Activated CD4-positive, alpha-beta memory T cell treated with anti-CD3 and anti-CD28 coated beads for 36 hours (primary cell): ENCODE measurements at regions not wholly inside any gene's neighbourhood (a gene's known extent, or its start where the extent isn't known, plus 50 kb on each side); places are given as distances from the start of the nearest gene placed in this dataset.

Experiments used
- CTCF ChIA-PET: fragments of 350-600 bp; sonication (Branson Sonifier 250); formaldehyde crosslinking; loops from one replicate; lab custom pipeline; 2021; ENCODE audit warnings: antibody characterized with exemption, inconsistent platforms; lab: Charles Lee
- POLR2A ChIA-PET: fragments of 350-600 bp; sonication (Branson Sonifier 250); formaldehyde crosslinking; loops from one replicate; lab custom pipeline; 2021; ENCODE audit warnings: antibody characterized with exemption; lab: Charles Lee
- DNase-seq: peaks from one replicate; pipeline ENCODE4 v3.0.0-alpha.2; 2020
- H3K27ac Mint-ChIP-seq: one replicate; pipeline ENCODE4 v1.8.0; 2021; ENCODE audit warnings: mixed read lengths
- H3K27me3 Mint-ChIP-seq: one replicate; pipeline ENCODE4 v1.8.0; 2021; ENCODE audit warnings: mixed read lengths
- H3K36me3 Mint-ChIP-seq: one replicate; pipeline ENCODE4 v1.8.0; 2021; ENCODE audit warnings: mixed read lengths
- H3K4me1 Mint-ChIP-seq: one replicate; pipeline ENCODE4 v1.8.0; 2021; ENCODE audit warnings: low read depth, mixed read lengths
- H3K4me3 Mint-ChIP-seq: one replicate; pipeline ENCODE4 v1.8.0; 2021; ENCODE audit warnings: mild to moderate bottlenecking, mixed read lengths
- H3K9me3 Mint-ChIP-seq: one replicate; pipeline ENCODE4 v1.8.0; 2021; ENCODE audit warnings: mixed read lengths
- intact Hi-C: fragments of 100-400 bp; cut with micrococcal nuclease; formaldehyde crosslinking; loops from one replicate; pipeline ENCODE4 v1.15.1; 2023

- POLR2A ChIA-PET = no interaction called here
- H3K4me1 Mint-ChIP-seq = no peaks in the 10 kb centered on the region
- CTCF ChIA-PET = no interaction called here
- DNase-seq = no peak
- H3K27ac Mint-ChIP-seq = no peak overlapping the region
- intact Hi-C loops = no loop called here
- H3K36me3 Mint-ChIP-seq = no peaks in the 10 kb centered on the region
- H3K9me3 Mint-ChIP-seq = peaks cover 15% of the 10 kb centered on the region
- H3K27me3 Mint-ChIP-seq = no peaks in the 10 kb centered on the region
- no peak overlapping the region for H3K4me3 Mint-ChIP-seq
Measured at GRCh38 chr7:46178661-46179060, 257.6 kb upstream of the IGFBP3 start.

- peaks cover 15% of the 10 kb centered on the region for H3K9me3 Mint-ChIP-seq
- H3K4me1 Mint-ChIP-seq = no peaks in the 10 kb centered on the region
- H3K27me3 Mint-ChIP-seq = no peaks in the 10 kb centered on the region
- H3K4me3 Mint-ChIP-seq = no peak overlapping the region
- CTCF ChIA-PET = no interaction called here
- intact Hi-C loops = no loop called here
- H3K27ac Mint-ChIP-seq = no peak overlapping the region
- no peaks in the 10 kb centered on the region for H3K36me3 Mint-ChIP-seq
- POLR2A ChIA-PET = no interaction called here
- DNase-seq = no peak
Measured at GRCh38 chr7:46177821-46178220, 256.7 kb upstream of the IGFBP3 start.

GRCh38 chr7:46175221-46175620, 254.1 kb upstream of the IGFBP3 start:
- no peaks in the 10 kb centered on the region for H3K4me1 Mint-ChIP-seq
- no peaks in the 10 kb centered on the region for H3K9me3 Mint-ChIP-seq
- H3K36me3 Mint-ChIP-seq = no peaks in the 10 kb centered on the region
- ChIA-PET POLR2A (no interaction called here), CTCF (no interaction called here)
- no peak for DNase-seq
- H3K4me3 Mint-ChIP-seq = no peak overlapping the region
- no peak overlapping the region for H3K27ac Mint-ChIP-seq
- H3K27me3 Mint-ChIP-seq = no peaks in the 10 kb centered on the region
- intact Hi-C loops = no loop called here

- H3K36me3 Mint-ChIP-seq = no peaks in the 10 kb centered on the region
- ChIA-PET POLR2A (no interaction called here), CTCF (no interaction called here)
- intact Hi-C loops = no loop called here
- no peak overlapping the region for H3K27ac Mint-ChIP-seq
- no peaks in the 10 kb centered on the region for H3K9me3 Mint-ChIP-seq
- DNase-seq = no peak
- no peaks in the 10 kb centered on the region for H3K4me1 Mint-ChIP-seq
- H3K4me3 Mint-ChIP-seq = no peak overlapping the region
- no peaks in the 10 kb centered on the region for H3K27me3 Mint-ChIP-seq
Measured at GRCh38 chr7:46174196-46174580, 253.1 kb upstream of the IGFBP3 start.

- Mint-ChIP-seq H3K4me3 (no peak overlapping the region), H3K27ac (no peak overlapping the region), H3K9me3 (no peaks in the 10 kb centered on the region), H3K4me1 (no peaks in the 10 kb centered on the region), H3K27me3 (no peaks in the 10 kb centered on the region), H3K36me3 (no peaks in the 10 kb centered on the region)
- ChIA-PET CTCF (no interaction called here), POLR2A (no interaction called here)
- intact Hi-C loops = no loop called here
- no peak for DNase-seq
Measured at GRCh38 chr7:46173476-46174195, 252.6 kb upstream of the IGFBP3 start.

- intact Hi-C loops = no loop called here
- ChIA-PET POLR2A (no interaction called here), CTCF (no interaction called here)
- Mint-ChIP-seq H3K36me3 (no peaks in the 10 kb centered on the region), H3K4me1 (no peaks in the 10 kb centered on the region), H3K4me3 (no peak overlapping the region), H3K27ac (no peak overlapping the region), H3K27me3 (no peaks in the 10 kb centered on the region), H3K9me3 (no peaks in the 10 kb centered on the region)
- DNase-seq = no peak
Measured at GRCh38 chr7:46170792-46171191, 249.7 kb upstream of the IGFBP3 start.

- no peak overlapping the region for H3K4me3 Mint-ChIP-seq
Measured at GRCh38 chr7:46170021-46170420, 248.9 kb upstream of the IGFBP3 start.

GRCh38 chr7:46169384-46169755, 248.3 kb upstream of the IGFBP3 start:
- no peak for DNase-seq
- H3K4me1 Mint-ChIP-seq = no peaks in the 10 kb centered on the region
- ChIA-PET POLR2A (no interaction called here), CTCF (no interaction called here)
- no peaks in the 10 kb centered on the region for H3K27me3 Mint-ChIP-seq
- no peak overlapping the region for H3K27ac Mint-ChIP-seq
- intact Hi-C loops = no loop called here
- no peaks in the 10 kb centered on the region for H3K36me3 Mint-ChIP-seq
- H3K4me3 Mint-ChIP-seq = no peak overlapping the region
- no peaks in the 10 kb centered on the region for H3K9me3 Mint-ChIP-seq

More at GRCh38 chr7:46170021-46170420, 248.9 kb upstream of the IGFBP3 start:
- Mint-ChIP-seq H3K9me3 (no peaks in the 10 kb centered on the region), H3K4me1 (no peaks in the 10 kb centered on the region), H3K36me3 (no peaks in the 10 kb centered on the region), H3K27me3 (no peaks in the 10 kb centered on the region), H3K27ac (no peak overlapping the region)
- no peak for DNase-seq
- ChIA-PET CTCF (no interaction called here), POLR2A (no interaction called here)
- intact Hi-C loops = no loop called here

- Mint-ChIP-seq H3K36me3 (no peaks in the 10 kb centered on the region), H3K4me1 (no peaks in the 10 kb centered on the region), H3K4me3 (no peak overlapping the region), H3K27ac (no peak overlapping the region), H3K9me3 (no peaks in the 10 kb centered on the region), H3K27me3 (no peaks in the 10 kb centered on the region)
- ChIA-PET POLR2A (no interaction called here), CTCF (no interaction called here)
- no peak for DNase-seq
- intact Hi-C loops = no loop called here
Measured at GRCh38 chr7:46168671-46169383, 247.8 kb upstream of the IGFBP3 start.

GRCh38 chr7:46168231-46168630, 247.2 kb upstream of the IGFBP3 start:
- POLR2A ChIA-PET = no interaction called here
- CTCF ChIA-PET = no interaction called here

GRCh38 chr7:46165276-46165675, 244.2 kb upstream of the IGFBP3 start:
- H3K36me3 Mint-ChIP-seq = no peaks in the 10 kb centered on the region
- H3K4me1 Mint-ChIP-seq = no peaks in the 10 kb centered on the region
- H3K27me3 Mint-ChIP-seq = no peaks in the 10 kb centered on the region
- CTCF ChIA-PET = no interaction called here
- H3K4me3 Mint-ChIP-seq = no peak overlapping the region
- intact Hi-C loops = no loop called here
- POLR2A ChIA-PET = no interaction called here
- H3K9me3 Mint-ChIP-seq = no peaks in the 10 kb centered on the region
- H3K27ac Mint-ChIP-seq = no peak overlapping the region
- no peak for DNase-seq

More at GRCh38 chr7:46168231-46168630, 247.2 kb upstream of the IGFBP3 start:
- no peak overlapping the region for H3K4me3 Mint-ChIP-seq
- intact Hi-C loops = no loop called here
- H3K9me3 Mint-ChIP-seq = no peaks in the 10 kb centered on the region
- no peak overlapping the region for H3K27ac Mint-ChIP-seq
- no peaks in the 10 kb centered on the region for H3K4me1 Mint-ChIP-seq
- no peaks in the 10 kb centered on the region for H3K27me3 Mint-ChIP-seq
- no peaks in the 10 kb centered on the region for H3K36me3 Mint-ChIP-seq
- no peak for DNase-seq

- CTCF ChIA-PET = no interaction called here
- no peak overlapping the region for H3K27ac Mint-ChIP-seq
- no peaks in the 10 kb centered on the region for H3K9me3 Mint-ChIP-seq
- POLR2A ChIA-PET = no interaction called here
- no peaks in the 10 kb centered on the region for H3K36me3 Mint-ChIP-seq
- no peaks in the 10 kb centered on the region for H3K4me1 Mint-ChIP-seq
- no peaks in the 10 kb centered on the region for H3K27me3 Mint-ChIP-seq
- intact Hi-C loops = no loop called here
- no peak overlapping the region for H3K4me3 Mint-ChIP-seq
- no peak for DNase-seq
Measured at GRCh38 chr7:46164629-46165028, 243.6 kb upstream of the IGFBP3 start.

GRCh38 chr7:46163246-46163645, 242.2 kb upstream of the IGFBP3 start:
- ChIA-PET POLR2A (no interaction called here), CTCF (no interaction called here)
- no peaks in the 10 kb centered on the region for H3K9me3 Mint-ChIP-seq
- H3K27me3 Mint-ChIP-seq = no peaks in the 10 kb centered on the region
- H3K36me3 Mint-ChIP-seq = no peaks in the 10 kb centered on the region
- H3K4me3 Mint-ChIP-seq = no peak overlapping the region
- no peak overlapping the region for H3K27ac Mint-ChIP-seq
- H3K4me1 Mint-ChIP-seq = no peaks in the 10 kb centered on the region
- intact Hi-C loops = no loop called here
- DNase-seq = no peak
